Esophagus muscularis mucosa (tissue), 4 donors: ENCODE measurements at regions not wholly inside any gene's neighbourhood (a gene's known extent, or its start where the extent isn't known, plus 50 kb on each side); places are given as distances from the start of the nearest gene placed in this dataset.

ENCODE experiments used
- DNase-seq: peaks from one replicate; pipeline ENCODE4 v3.0.0-alpha.2; 2017; ENCODE audit errors: extremely low spot score
- H3K27ac ChIP-seq, 4 donors: fragments of 200-600 bp; sonication (generic); replicated peaks in 1 of 4; 1 replicate in 3 of 4; 2 replicates in 1 of 4; pipeline ENCODE4 v1.5.1; 2016 to 2019; ENCODE audit warnings: mild to moderate bottlenecking in 1 of 4
- H3K27me3 ChIP-seq, 4 donors: fragments of 200-600 bp; sonication (generic); one replicate each; pipeline versions ENCODE4 v1.5.1 to v1.6.0; 2016 to 2019
- H3K36me3 ChIP-seq, 4 donors: fragments of 200-600 bp; sonication (generic); one replicate each; pipeline ENCODE4 v1.5.1; 2016 to 2019
- H3K4me1 ChIP-seq, 4 donors: fragments of 200-600 bp; sonication (generic); one replicate each; pipeline ENCODE4 v1.5.1; 2016 to 2019
- H3K4me3 ChIP-seq, 4 donors: fragments of 200-600 bp; sonication (generic); 1 replicate in 2 of 4; 2 replicates in 2 of 4; pipeline ENCODE4 v1.5.1; 2016 to 2019; ENCODE audit warnings: mild to moderate bottlenecking in 4 of 4, moderate library complexity in 1 of 4
- H3K9me3 ChIP-seq, 4 donors: fragments of 200-600 bp; sonication (generic); 1 replicate in 3 of 4; 2 replicates in 1 of 4; pipeline ENCODE4 v1.5.1; 2016 to 2019
- EP300 ChIP-seq: sonication (generic); formaldehyde crosslinking; IDR thresholded peaks from one replicate; pipeline ENCODE4 v1.6.1; 2017; ENCODE audit warnings: antibody characterized with exemption
- POLR2A ChIP-seq: fragments of 450-650 bp; IDR thresholded peaks from one replicate; pipeline ENCODE4 v1.6.1; 2017; ENCODE audit warnings: antibody characterized with exemption, moderate library complexity, mild to moderate bottlenecking, low read depth
- POLR2AphosphoS5 ChIP-seq, 2 donors: sonication (generic); formaldehyde crosslinking; IDR thresholded peaks; one replicate each; pipeline ENCODE4 v1.6.1; 2017; ENCODE audit warnings: antibody characterized with exemption in 2 of 2
- WGBS: methylation state at CpG from one replicate; pipeline ENCODE4 v1.1.5; 2018; 5-methylcytosine and 5-hydroxymethylcytosine counted together
- intact Hi-C: fragments of 100-400 bp; cut with DNase I; formaldehyde crosslinking; loops from one replicate; pipeline ENCODE4 v1.15.1; 2023
- TF ChIP-seq, protein P1 (sequence below), 3 experiments: fragments of 200-600 bp in 2 of 3; fragments of 450-650 bp in 1 of 3; sonication (generic) in 2 of 3; IDR thresholded peaks; one replicate each; pipeline ENCODE4 v1.5.1; 2017 to 2019; ENCODE audit warnings: antibody characterized with exemption in 3 of 3, mild to moderate bottlenecking in 2 of 3, moderate library complexity in 1 of 3

DNA sequence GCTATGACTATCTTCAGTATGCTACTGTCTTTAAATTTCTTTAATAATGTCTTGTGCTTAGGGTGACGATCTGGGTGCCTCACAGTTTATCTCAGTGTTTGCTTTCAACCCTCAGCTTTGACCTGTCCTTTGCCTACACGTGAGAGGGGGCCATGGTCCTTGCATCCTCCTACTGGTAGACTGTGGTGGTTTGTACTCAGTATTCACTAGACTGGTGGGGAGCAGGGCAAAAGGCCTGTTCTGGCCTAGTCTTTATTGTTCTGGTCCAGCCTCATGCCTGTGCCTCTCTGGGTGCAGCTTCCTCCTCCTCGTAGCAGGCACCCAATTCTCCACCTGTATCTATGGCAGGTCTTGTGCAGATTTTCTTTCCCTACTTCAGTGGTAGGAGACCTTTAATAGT is 354.9 kb downstream of the CD109 start:
- no peak for DNase-seq
- Histone ChIP-seq H3K27me3 (no peaks in the 10 kb centered on the region), H3K4me1 (no peaks in the 10 kb centered on the region), H3K36me3 (no peaks in the 10 kb centered on the region), H3K9me3 (no peaks in the 10 kb centered on the region), H3K27ac (no peak overlapping the region), H3K4me3 (no peak overlapping the region)
- TF ChIP-seq POLR2A (no peak), EP300 (no peak), POLR2AphosphoS5 (IDR thresholded peaks at IDR 0.05) (no peak)
- TF ChIP-seq, protein P1, sequence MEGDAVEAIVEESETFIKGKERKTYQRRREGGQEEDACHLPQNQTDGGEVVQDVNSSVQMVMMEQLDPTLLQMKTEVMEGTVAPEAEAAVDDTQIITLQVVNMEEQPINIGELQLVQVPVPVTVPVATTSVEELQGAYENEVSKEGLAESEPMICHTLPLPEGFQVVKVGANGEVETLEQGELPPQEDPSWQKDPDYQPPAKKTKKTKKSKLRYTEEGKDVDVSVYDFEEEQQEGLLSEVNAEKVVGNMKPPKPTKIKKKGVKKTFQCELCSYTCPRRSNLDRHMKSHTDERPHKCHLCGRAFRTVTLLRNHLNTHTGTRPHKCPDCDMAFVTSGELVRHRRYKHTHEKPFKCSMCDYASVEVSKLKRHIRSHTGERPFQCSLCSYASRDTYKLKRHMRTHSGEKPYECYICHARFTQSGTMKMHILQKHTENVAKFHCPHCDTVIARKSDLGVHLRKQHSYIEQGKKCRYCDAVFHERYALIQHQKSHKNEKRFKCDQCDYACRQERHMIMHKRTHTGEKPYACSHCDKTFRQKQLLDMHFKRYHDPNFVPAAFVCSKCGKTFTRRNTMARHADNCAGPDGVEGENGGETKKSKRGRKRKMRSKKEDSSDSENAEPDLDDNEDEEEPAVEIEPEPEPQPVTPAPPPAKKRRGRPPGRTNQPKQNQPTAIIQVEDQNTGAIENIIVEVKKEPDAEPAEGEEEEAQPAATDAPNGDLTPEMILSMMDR (IDR thresholded peaks at IDR 0.05), result no peak
- 65% methylated on average over 3 of the region's 3 CpGs for WGBS
- intact Hi-C loops, result no loop called here

DNA sequence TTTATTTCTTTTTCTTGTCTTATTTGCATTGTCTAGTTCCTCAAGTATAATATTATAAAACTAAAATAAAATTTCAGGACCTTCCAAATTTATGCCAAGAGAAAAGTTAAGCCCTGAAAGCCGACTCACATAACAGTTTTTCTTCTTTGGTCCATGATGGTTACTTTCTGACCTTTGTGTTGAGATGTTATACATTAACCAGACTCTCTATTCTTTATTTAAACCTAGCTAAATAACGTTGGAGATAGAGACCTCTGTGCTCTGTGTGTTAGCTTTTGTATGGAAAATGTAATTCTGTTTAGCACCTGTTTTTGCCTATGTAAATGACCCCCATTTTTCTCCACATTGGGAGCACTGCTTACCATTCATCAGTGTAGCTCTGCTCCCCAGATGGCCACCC is 352.4 kb downstream of the CD109 start:
- TF ChIP-seq POLR2AphosphoS5 (IDR thresholded peaks at IDR 0.05), result no peak
- 65% methylated on average over 2 of the region's 2 CpGs for WGBS
- no peaks in the 10 kb centered on the region for H3K36me3 ChIP-seq
- no peaks in the 10 kb centered on the region for H3K27me3 ChIP-seq
- H3K4me1 ChIP-seq, result no peaks in the 10 kb centered on the region
- no peaks in the 10 kb centered on the region for H3K9me3 ChIP-seq
- DNase-seq, result no peak
- no peak overlapping the region for H3K4me3 ChIP-seq
- no peak overlapping the region for H3K27ac ChIP-seq
- intact Hi-C loops, result no loop called here

DNA sequence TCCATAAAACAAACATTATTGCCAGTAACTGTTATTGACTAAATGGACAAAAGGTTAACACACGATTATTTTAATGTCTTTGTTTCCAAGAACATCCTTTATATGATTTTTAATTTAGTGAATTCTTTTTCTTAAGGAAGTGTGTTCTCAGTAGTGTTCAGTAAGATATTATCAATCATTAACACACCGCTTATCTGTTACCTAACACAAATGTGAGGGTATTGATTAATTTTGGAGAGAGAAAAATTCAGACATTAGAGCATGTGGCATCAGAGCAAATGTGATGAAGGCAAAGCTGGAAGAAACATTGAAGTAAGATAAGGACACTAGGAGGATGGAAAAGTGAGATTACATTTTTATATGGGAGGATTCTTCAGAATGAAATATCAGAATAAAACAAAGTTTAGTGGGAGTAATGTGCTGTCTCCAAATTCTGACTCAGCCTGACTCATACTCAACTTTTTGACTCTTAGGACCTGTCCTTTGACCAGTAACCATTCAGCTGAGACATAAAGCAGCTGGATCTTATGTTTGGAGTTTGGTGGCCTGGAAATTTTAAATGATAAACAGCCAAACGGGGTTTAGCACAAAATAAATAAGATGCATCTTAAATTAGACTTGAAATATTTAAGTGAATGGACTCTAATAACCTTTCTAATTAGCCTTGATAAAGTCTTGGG is 348.6 kb downstream of the CD109 start:
- Histone ChIP-seq H3K4me1 (no peaks in the 10 kb centered on the region), H3K27ac (no peak overlapping the region), H3K27me3 (no peaks in the 10 kb centered on the region), H3K9me3 (no peaks in the 10 kb centered on the region), H3K36me3 (no peaks in the 10 kb centered on the region), H3K4me3 (no peak overlapping the region)
- DNase-seq, result no peak
- WGBS, result 65% methylated on average over 3 of the region's 3 CpGs
- TF ChIP-seq POLR2A (no peak), EP300 (no peak), POLR2AphosphoS5 (IDR thresholded peaks at IDR 0.05) (no peak)
- TF ChIP-seq, protein P1 (IDR thresholded peaks at IDR 0.05), result no peak
- intact Hi-C loops, result no loop called here

DNA sequence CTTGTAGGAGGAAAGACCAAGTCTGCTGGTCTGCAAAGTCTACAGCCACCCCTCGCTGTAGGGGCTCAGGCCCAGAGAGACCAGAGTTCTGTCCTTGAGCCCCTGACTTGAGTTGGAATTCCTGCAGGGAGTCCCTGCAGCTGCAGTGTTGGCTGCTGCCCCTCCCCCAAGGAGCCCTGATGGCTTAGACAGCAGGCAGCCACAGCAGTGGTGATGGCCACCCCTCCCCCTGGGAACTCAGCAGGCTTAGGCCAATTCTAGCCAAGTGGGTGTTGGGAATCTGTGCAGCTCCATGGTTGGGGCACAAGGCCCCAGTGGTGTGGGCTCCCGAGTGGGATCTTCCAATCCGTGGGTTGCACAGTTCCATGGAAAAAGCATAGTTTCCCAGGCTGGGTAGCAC is 345.4 kb downstream of the CD109 start:
- TF ChIP-seq, protein P1 (IDR thresholded peaks at IDR 0.05), result no peak
- TF ChIP-seq EP300 (no peak), POLR2AphosphoS5 (IDR thresholded peaks at IDR 0.05) (no peak), POLR2A (no peak)
- intact Hi-C loops, result no loop called here

DNA sequence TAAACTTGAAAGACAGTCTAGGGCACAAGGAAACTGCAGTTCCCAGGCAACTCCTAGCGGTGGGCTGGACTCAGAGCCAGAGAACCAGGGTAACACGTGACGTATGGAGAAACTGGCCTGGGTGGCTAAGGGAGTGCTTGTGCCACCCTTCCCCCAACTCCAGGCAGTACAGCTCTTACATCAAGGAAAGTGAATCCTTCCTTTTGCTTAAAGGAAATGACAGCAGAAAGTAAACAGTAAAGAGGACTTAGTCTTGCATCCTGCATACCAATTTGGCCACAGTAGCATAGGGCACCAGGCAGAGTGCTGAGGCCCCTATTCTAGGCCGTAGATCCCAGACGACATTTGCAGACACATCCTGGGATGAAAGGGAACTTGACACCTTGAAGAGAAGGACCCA is 322.8 kb downstream of the CD109 start:
- no peaks in the 10 kb centered on the region for H3K27me3 ChIP-seq
- H3K4me3 ChIP-seq, result no peak overlapping the region
- no peaks in the 10 kb centered on the region for H3K4me1 ChIP-seq
- H3K9me3 ChIP-seq, result peaks cover 0 to 10% (median 0%) of the 10 kb centered on the region in 4 donors
- intact Hi-C loops, result no loop called here
- no peaks in the 10 kb centered on the region for H3K36me3 ChIP-seq
- 84% methylated on average over 5 of the region's 5 CpGs for whole genome bisulfite sequencing
- DNase-seq, result no peak
- TF ChIP-seq POLR2A, result no peak
- TF ChIP-seq, protein P1 (IDR thresholded peaks at IDR 0.05), result no peak
- no peak for TF ChIP-seq POLR2AphosphoS5 (IDR thresholded peaks at IDR 0.05)
- no peak for TF ChIP-seq EP300
- no peak overlapping the region for H3K27ac ChIP-seq

More for the DNA sequence above, 345.4 kb downstream of the CD109 start:
- no peak for DNase-seq
- WGBS, result 83% methylated on average over 1 of the region's 3 CpGs
- Histone ChIP-seq H3K36me3 (no peaks in the 10 kb centered on the region), H3K27ac (no peak overlapping the region), H3K27me3 (no peaks in the 10 kb centered on the region), H3K4me1 (no peaks in the 10 kb centered on the region), H3K4me3 (no peak overlapping the region), H3K9me3 (peaks cover 0 to 3% (median 0%) of the 10 kb centered on the region in 4 donors)
